SK-N-SH treated with all-trans-retinoic acid at 6 μM for 48 hours (cell line): ENCODE measurements at regions not wholly inside any gene's neighbourhood (a gene's known extent, or its start where the extent isn't known, plus 50 kb on each side); places are given as distances from the start of the nearest gene placed in this dataset.

Source experiments
- ATAC-seq: fragments of 200-7000 bp; cut with Tn5 transposase; 3 replicates; pipeline ENCODE4 v1.9.1; 2020; ENCODE audit warnings: mild to moderate bottlenecking, moderate library complexity
- ARNTL ChIP-seq: fragments of 450-650 bp; formaldehyde crosslinking; IDR thresholded peaks from 2 replicates; pipeline ENCODE4 v1.5.0; 2020; ENCODE audit warnings: low read depth, mild to moderate bottlenecking, moderate library complexity, borderline replicate concordance
- BACH2 ChIP-seq: fragments of 250-450 bp; sonication (Bioruptor Pico); IDR thresholded peaks from 2 replicates; pipeline ENCODE4 v1.9.0; 2021; ENCODE audit warnings: mild to moderate bottlenecking, borderline replicate concordance
- CREB5 ChIP-seq: fragments of 250-450 bp; sonication (Bioruptor Pico); IDR thresholded peaks from 2 replicates; pipeline ENCODE4 v1.5.1; 2020; ENCODE audit warnings: low read depth, mild to moderate bottlenecking, moderate library complexity
- CSDC2 ChIP-seq: fragments of 250-450 bp; sonication (Bioruptor Pico); IDR thresholded peaks from 2 replicates; pipeline ENCODE4 v1.5.0; 2020; ENCODE audit warnings: mild to moderate bottlenecking, moderate library complexity
- CSRNP3 ChIP-seq: fragments of 250-450 bp; sonication (Bioruptor Pico); IDR thresholded peaks from 2 replicates; pipeline ENCODE4 v1.5.1; 2021; ENCODE audit warnings: mild to moderate bottlenecking, moderate library complexity
- ESRRG ChIP-seq: fragments of 250-450 bp; sonication (Bioruptor Pico); IDR thresholded peaks from 2 replicates; pipeline ENCODE4 v1.6.1; 2021; ENCODE audit warnings: mild to moderate bottlenecking
- GLIS3 ChIP-seq: fragments of 250-450 bp; sonication (Bioruptor Pico); IDR thresholded peaks from 2 replicates; pipeline ENCODE4 v1.5.0; 2020; ENCODE audit warnings: mild to moderate bottlenecking, moderate library complexity
- ISL1 ChIP-seq: fragments of 250-450 bp; sonication (Bioruptor Pico); IDR thresholded peaks from 2 replicates; pipeline ENCODE4 v2.1.2; 2022; ENCODE audit warnings: mild to moderate bottlenecking, moderate library complexity
- OSR1 ChIP-seq: fragments of 250-450 bp; sonication (Bioruptor Pico); IDR thresholded peaks from 2 replicates; pipeline ENCODE4 v1.8.0; 2022; ENCODE audit warnings: moderate library complexity, mild to moderate bottlenecking, inconsistent platforms
- PATZ1 ChIP-seq: fragments of 250-450 bp; sonication (Bioruptor Pico); IDR thresholded peaks from 2 replicates; pipeline ENCODE4 v1.8.0; 2020; ENCODE audit warnings: mild to moderate bottlenecking, moderate library complexity, borderline replicate concordance
- PPARA ChIP-seq: fragments of 250-450 bp; sonication (Bioruptor Pico); IDR thresholded peaks from 2 replicates; pipeline ENCODE4 v1.5.0; 2020; ENCODE audit warnings: mild to moderate bottlenecking, borderline replicate concordance
- RARB ChIP-seq: fragments of 250-450 bp; sonication (Bioruptor Pico); IDR thresholded peaks from 2 replicates; pipeline ENCODE4 v1.8.0; 2021; ENCODE audit warnings: mild to moderate bottlenecking, moderate library complexity
- SNAI2 ChIP-seq: fragments of 250-450 bp; sonication (Bioruptor Pico); IDR thresholded peaks from 2 replicates; pipeline ENCODE4 v1.5.0; 2020; ENCODE audit warnings: mild to moderate bottlenecking, moderate library complexity
- TCF4 ChIP-seq: fragments of 250-450 bp; sonication (Bioruptor Pico); IDR thresholded peaks from 2 replicates; pipeline ENCODE4 v1.8.0; 2021; ENCODE audit warnings: mild to moderate bottlenecking, moderate library complexity, borderline replicate concordance
- TOX ChIP-seq: fragments of 250-450 bp; sonication (Bioruptor Pico); IDR thresholded peaks from 2 replicates; pipeline ENCODE4 v1.8.0; 2021; ENCODE audit warnings: mild to moderate bottlenecking, moderate library complexity, borderline replicate concordance
- ZC3H10 ChIP-seq: fragments of 250-450 bp; sonication (Bioruptor Pico); IDR thresholded peaks from 2 replicates; pipeline ENCODE4 v1.5.1; 2021; ENCODE audit warnings: mild to moderate bottlenecking, moderate library complexity
- ZFP30 ChIP-seq: fragments of 450-650 bp; formaldehyde crosslinking; IDR thresholded peaks from 2 replicates; pipeline ENCODE4 v1.5.0; 2022; ENCODE audit warnings: mild to moderate bottlenecking, moderate library complexity
- ZNF565 ChIP-seq: fragments of 450-650 bp; formaldehyde crosslinking; conservative IDR thresholded peaks from 2 replicates; pipeline ENCODE4 v1.5.0; 2020; ENCODE audit warnings: low read depth, mild to moderate bottlenecking, moderate library complexity
- ZNF70 ChIP-seq: fragments of 450-650 bp; formaldehyde crosslinking; IDR thresholded peaks from 2 replicates; pipeline ENCODE4 v1.5.0; 2020; ENCODE audit warnings: mild to moderate bottlenecking, moderate library complexity
- TF ChIP-seq, protein P1 (sequence below): fragments of 250-450 bp; sonication (Bioruptor Pico); IDR thresholded peaks from 2 replicates; pipeline ENCODE4 v1.5.0; 2020; ENCODE audit warnings: mild to moderate bottlenecking, moderate library complexity

DNA sequence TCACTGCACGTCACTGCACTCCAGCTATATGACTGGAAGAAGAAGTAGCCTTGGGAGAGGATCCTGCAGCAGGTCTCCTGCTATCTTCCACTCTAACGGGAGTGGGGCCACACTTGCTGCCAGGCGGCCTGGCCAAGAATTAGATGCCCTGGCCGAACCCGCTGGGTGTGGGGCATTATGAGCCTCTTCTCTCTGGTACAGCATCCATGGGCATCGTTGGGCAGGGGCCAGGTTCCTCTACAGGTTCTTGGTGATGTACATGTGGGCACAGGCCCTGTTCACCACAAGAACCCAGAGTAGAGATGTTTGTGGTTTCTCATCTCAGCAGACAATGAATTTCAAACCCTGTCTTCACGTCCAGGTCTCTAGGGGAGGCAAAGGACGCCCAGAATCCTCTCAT lies 370.5 kb downstream of the NPHP4 start (continued):
- TF ChIP-seq CSRNP3 (no peak), ZNF70 (no peak), OSR1 (CRISPR knock-in tag) (no peak), ARNTL (CRISPR knock-in tag) (no peak), TOX (CRISPR knock-in tag) (no peak), ISL1 (CRISPR knock-in tag) (no peak), RARB (CRISPR knock-in tag) (no peak), SNAI2 (CRISPR knock-in tag) (no peak)
- TF ChIP-seq, all 23 proteins: peak for 0

GRCh38 chr1:5620997-5621396 lies 371.2 kb downstream of the NPHP4 start:
- no peak for TF ChIP-seq ESRRG (CRISPR knock-in tag)
- TF ChIP-seq CREB5 (CRISPR knock-in tag): no peak
- no peak for TF ChIP-seq TCF4
- TF ChIP-seq PPARA: no peak
- no peak for TF ChIP-seq GLIS3
- TF ChIP-seq ZFP30 (CRISPR knock-in tag): no peak
- no peak for ATAC-seq

GRCh38 chr1:5620418-5620817 lies 371.8 kb downstream of the NPHP4 start:
- TF ChIP-seq CSDC2 (CRISPR knock-in tag) (no peak), OSR1 (CRISPR knock-in tag) (no peak), PPARA (no peak), BACH2 (CRISPR knock-in tag) (no peak)
- no peak for ATAC-seq

DNA sequence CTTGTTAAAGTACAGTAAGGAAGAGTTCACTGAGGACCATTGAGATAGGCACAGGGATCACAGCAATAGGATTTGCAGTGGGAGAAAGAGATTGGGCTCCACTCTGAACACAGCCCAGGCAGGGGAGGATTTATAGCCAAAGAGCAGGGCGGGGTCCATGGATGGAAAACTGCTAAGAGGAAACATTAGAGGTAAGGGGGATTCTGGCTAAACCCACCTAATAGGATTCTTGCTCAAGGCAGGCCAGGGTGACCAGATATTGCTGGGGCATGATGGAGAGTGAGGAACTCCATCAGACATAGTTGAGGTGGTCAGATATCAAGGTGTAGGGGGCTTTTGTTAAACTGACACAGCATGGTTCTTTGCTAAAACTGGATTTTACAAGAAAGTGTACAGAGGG lies 372.8 kb downstream of the NPHP4 start:
- ATAC-seq: no peak
- TF ChIP-seq ESRRG (CRISPR knock-in tag): no peak
- TF ChIP-seq BACH2 (CRISPR knock-in tag): no peak
- TF ChIP-seq ARNTL (CRISPR knock-in tag): no peak
- TF ChIP-seq CREB5 (CRISPR knock-in tag): no peak
- TF ChIP-seq ZC3H10 (CRISPR knock-in tag): no peak
- no peak for TF ChIP-seq ISL1 (CRISPR knock-in tag)
- TF ChIP-seq PPARA: no peak
- no peak for TF ChIP-seq TCF4
- no peak for TF ChIP-seq CSDC2 (CRISPR knock-in tag)
- TF ChIP-seq OSR1 (CRISPR knock-in tag): no peak
- no peak for TF ChIP-seq RARB (CRISPR knock-in tag)
- no peak for TF ChIP-seq ZNF565

DNA sequence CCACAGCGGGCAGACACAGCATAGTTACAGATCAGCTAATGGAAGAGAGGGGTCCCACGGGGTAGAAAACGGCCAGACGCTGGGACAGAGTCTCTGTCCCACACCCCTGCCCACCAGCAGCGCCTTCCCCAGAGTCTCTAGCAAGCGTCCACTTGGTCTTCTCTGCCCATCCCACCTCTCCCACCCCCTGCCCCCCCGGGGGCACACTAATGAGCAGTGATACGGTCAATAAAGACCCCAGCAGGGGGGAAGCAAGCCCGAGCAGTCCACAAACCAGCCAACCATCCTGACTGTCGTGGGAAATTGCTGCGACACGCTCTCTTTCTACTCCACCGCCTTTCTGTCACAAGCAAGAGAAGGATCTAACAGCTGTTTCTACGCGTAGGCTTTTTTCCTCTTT lies 374.7 kb downstream of the NPHP4 start:
- ATAC-seq: no peak
- no peak for TF ChIP-seq CSDC2 (CRISPR knock-in tag)
- no peak for TF ChIP-seq BACH2 (CRISPR knock-in tag)
- TF ChIP-seq CREB5 (CRISPR knock-in tag): no peak
- TF ChIP-seq ZNF565: no peak
- TF ChIP-seq SNAI2 (CRISPR knock-in tag): no peak
- TF ChIP-seq ARNTL (CRISPR knock-in tag): no peak
- TF ChIP-seq ZFP30 (CRISPR knock-in tag): no peak
- TF ChIP-seq, all 23 proteins: peak for 0

- no peak for ATAC-seq
- TF ChIP-seq PATZ1 (CRISPR knock-in tag): no peak
- TF ChIP-seq, protein P1, sequence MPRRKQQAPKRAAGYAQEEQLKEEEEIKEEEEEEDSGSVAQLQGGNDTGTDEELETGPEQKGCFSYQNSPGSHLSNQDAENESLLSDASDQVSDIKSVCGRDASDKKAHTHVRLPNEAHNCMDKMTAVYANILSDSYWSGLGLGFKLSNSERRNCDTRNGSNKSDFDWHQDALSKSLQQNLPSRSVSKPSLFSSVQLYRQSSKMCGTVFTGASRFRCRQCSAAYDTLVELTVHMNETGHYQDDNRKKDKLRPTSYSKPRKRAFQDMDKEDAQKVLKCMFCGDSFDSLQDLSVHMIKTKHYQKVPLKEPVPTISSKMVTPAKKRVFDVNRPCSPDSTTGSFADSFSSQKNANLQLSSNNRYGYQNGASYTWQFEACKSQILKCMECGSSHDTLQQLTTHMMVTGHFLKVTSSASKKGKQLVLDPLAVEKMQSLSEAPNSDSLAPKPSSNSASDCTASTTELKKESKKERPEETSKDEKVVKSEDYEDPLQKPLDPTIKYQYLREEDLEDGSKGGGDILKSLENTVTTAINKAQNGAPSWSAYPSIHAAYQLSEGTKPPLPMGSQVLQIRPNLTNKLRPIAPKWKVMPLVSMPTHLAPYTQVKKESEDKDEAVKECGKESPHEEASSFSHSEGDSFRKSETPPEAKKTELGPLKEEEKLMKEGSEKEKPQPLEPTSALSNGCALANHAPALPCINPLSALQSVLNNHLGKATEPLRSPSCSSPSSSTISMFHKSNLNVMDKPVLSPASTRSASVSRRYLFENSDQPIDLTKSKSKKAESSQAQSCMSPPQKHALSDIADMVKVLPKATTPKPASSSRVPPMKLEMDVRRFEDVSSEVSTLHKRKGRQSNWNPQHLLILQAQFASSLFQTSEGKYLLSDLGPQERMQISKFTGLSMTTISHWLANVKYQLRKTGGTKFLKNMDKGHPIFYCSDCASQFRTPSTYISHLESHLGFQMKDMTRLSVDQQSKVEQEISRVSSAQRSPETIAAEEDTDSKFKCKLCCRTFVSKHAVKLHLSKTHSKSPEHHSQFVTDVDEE (CRISPR knock-in tag): no peak
- no peak for TF ChIP-seq ESRRG (CRISPR knock-in tag)
- no peak for TF ChIP-seq ZNF565
Observed at GRCh38 chr1:5617179-5617520, 375.1 kb downstream of the NPHP4 start.
